ENCODE measurements at regions not wholly inside any gene's neighbourhood (a gene's known extent, or its start where the extent isn't known, plus 50 kb on each side); places are given as distances from the start of the nearest gene placed in this dataset.

DNA sequence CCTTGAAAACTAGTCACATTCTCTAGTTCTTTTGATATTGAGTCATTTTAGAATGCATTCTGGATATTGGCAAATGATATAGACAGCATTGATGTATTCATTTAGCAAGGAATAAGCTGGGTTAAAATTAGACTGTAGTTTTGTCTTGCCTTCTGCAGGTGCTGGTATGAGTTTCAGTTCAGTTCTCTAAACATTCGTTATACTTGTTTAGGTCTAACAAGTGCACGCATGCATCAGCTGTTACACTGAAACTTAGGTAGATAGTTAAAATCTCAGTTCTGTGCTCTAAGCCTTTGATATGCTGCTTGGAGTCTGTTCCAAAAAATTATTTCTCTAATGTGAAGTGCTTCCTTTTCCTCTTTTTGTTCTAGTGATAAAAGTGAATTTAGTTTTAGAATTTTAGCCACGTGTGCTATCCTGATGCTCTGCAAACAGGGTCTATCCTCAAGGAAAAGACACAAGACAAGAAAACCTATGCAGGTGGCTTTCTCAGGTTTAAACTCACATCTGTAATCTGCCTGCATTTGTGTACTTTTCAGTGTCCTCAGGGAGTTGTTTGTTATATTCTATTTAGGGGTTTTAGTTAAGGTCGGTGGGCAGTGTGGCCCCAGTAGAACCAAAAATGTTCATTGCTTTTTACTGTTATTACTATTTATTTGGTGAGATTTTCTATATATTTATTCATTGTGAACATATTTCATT is 409.0 kb downstream of the CDC14C start:
- no peak for TF ChIP-seq CTCF (conservative IDR thresholded peaks at IDR 0.05; ENCODE audit: low read depth, low read length)
- H3K4me3 ChIP-seq (ENCODE audit: low read depth, low read length): no peak overlapping the region
- DNase-seq (ENCODE audit: low read depth): no peak

DNA sequence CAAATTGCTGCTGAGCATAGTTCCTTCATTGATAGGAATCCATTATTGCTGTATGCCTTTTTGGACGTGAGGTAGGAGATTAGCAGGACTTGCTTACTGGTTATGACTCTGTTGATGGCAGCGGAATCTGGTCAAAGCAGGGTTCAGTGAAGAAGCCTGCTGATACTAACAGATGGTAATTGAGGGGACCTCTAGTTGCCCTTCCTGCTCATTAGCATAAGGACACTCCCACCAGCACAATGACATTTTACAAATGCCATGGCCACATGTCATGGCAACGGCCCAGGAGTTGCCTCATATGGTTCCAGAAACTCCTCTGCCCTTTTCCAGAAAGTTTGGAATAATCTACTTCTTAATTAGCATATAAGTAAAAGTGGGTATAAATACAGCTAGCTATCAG is 417.5 kb downstream of the CDC14C start:
- DNase-seq (ENCODE audit: low read depth): no peak
- TF ChIP-seq CTCF (conservative IDR thresholded peaks at IDR 0.05; ENCODE audit: low read depth, low read length): no peak
- no peak overlapping the region for H3K4me3 ChIP-seq (ENCODE audit: low read depth, low read length)

GRCh38 chr7:49344556-49344955 is 420.2 kb downstream of the CDC14C start:
- no peak for DNase-seq (ENCODE audit: low read depth)
- no peak for TF ChIP-seq CTCF (conservative IDR thresholded peaks at IDR 0.05; ENCODE audit: low read depth, low read length)
- no peak overlapping the region for H3K4me3 ChIP-seq (ENCODE audit: low read depth, low read length)

GRCh38 chr7:49346195-49346899 is 422.0 kb downstream of the CDC14C start:
- no peak for DNase-seq (ENCODE audit: low read depth)
- no peak overlapping the region for H3K4me3 ChIP-seq (ENCODE audit: low read depth, low read length)
- TF ChIP-seq CTCF (conservative IDR thresholded peaks at IDR 0.05; ENCODE audit: low read depth, low read length): no peak

DNA sequence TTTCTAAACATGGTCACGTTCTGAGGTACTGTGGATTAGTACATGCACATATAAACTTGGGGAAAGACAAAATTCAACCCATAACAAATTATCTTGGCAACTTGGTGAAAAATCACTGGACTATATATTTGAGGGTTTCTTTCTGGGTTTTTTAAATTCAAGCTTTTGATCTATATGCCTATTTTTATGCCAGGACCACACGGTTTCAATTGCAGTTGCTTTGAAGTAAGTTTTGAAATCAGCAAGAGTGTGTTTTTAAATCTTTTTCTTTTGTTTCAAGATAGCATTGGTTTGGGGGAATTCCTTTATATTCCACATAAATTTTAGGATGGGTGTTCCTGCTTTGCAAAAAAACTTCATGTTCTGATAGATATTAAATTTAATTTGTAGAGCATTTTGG is 406.4 kb upstream of the VWC2 start:
- DNase-seq (ENCODE audit: low read depth): no peak
- no peak for TF ChIP-seq CTCF (conservative IDR thresholded peaks at IDR 0.05; ENCODE audit: low read depth, low read length)
- no peak overlapping the region for H3K4me3 ChIP-seq (ENCODE audit: low read depth, low read length)

DNA sequence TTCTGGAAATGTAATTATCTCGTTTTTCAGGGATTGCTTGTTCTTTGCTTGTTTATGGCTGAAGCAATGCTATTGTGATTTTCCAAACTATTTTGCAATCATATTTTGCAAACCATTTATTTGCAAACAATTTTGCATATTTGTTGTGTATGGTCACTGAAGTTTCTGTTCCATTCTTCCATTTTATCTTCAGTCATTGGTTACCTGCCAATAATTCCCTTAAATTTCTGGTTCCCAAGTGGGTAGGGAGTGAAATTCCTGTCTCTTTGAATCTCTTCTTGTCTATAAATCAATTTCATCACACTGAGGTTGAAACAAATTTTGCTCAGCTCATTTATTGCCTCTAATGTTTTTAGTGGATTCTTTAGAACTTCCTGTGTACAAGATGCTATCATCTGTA is 401.7 kb upstream of the VWC2 start:
- no peak for TF ChIP-seq CTCF (conservative IDR thresholded peaks at IDR 0.05; ENCODE audit: low read depth, low read length)
- no peak overlapping the region for H3K4me3 ChIP-seq (ENCODE audit: low read depth, low read length)
- DNase-seq (ENCODE audit: low read depth): no peak
